ENCODE measurements at regions not wholly inside any gene's neighbourhood (a gene's known extent, or its start where the extent isn't known, plus 50 kb on each side); places are given as distances from the start of the nearest gene placed in this dataset.

GRCh38 chr3:74845081-74845480 is 230.6 kb upstream of the CNTN3 start:
- Histone ChIP-seq H4K8ac (ENCODE audit: extremely low read depth, insufficient read depth, low read length) (no peak overlapping the region), H2BK120ac (replicated peaks; ENCODE audit: low read depth, low read length) (no peak overlapping the region), H2BK12ac (ENCODE audit: low read depth, low read length) (no peak overlapping the region), H4K20me1 (replicated peaks in 1 of 2; ENCODE audit: control insufficient read depth in 1 of 2, insufficient read depth in 2 of 2, low read length in 2 of 2) (no peaks in the 10 kb centered on the region), H3K9ac (replicated peaks in 1 of 4; ENCODE audit: extremely low read depth in 1 of 4, low read depth in 3 of 4, low read length in 3 of 4) (no peak overlapping the region), H3K4ac (replicated peaks; ENCODE audit: insufficient read length, low read depth, low read length) (no peak overlapping the region), H3K4me2 (ENCODE audit: insufficient read depth in 1 of 2, low read depth in 2 of 2, low read length in 2 of 2) (no peak overlapping the region), H4K5ac (ENCODE audit: insufficient read length, low read depth, low read length) (no peak overlapping the region), H3K4me3 (ENCODE audit: extremely low read depth in 1 of 4, insufficient read depth in 2 of 4, low read depth in 3 of 4, low read length in 4 of 4) (no peak overlapping the region), H3K36me3 (ENCODE audit: control insufficient read depth in 2 of 4, insufficient read depth in 4 of 4, low read length in 3 of 4) (no peaks in the 10 kb centered on the region), H2AFZ (ENCODE audit: low read length) (no peak overlapping the region), H2BK15ac (ENCODE audit: low read length) (no peak overlapping the region), H3K18ac (ENCODE audit: extremely low read depth, low read length) (no peak overlapping the region), H3K27ac (ENCODE audit: low read depth, low read length) (no peak overlapping the region), H3K56ac (replicated peaks; ENCODE audit: insufficient read length, low read depth, low read length) (no peak overlapping the region), H2BK20ac (ENCODE audit: low read length) (no peak overlapping the region), H3K14ac (ENCODE audit: insufficient read length) (no peak overlapping the region), H3K79me1 (ENCODE audit: low read depth, low read length) (no peaks in the 10 kb centered on the region), H3K4me1 (replicated peaks in 1 of 4; ENCODE audit: control insufficient read depth in 3 of 4, insufficient read depth in 4 of 4, low read length in 3 of 4) (no peaks in the 10 kb centered on the region), H3K23ac (ENCODE audit: insufficient read length) (no peak overlapping the region), H2AK5ac (ENCODE audit: low read depth, low read length) (no peak overlapping the region), H3K9me3 (ENCODE audit: insufficient read depth in 2 of 2, low read depth in 1 of 2, low read length in 1 of 2) (no peaks in the 10 kb centered on the region), H2BK5ac (ENCODE audit: low read depth, low read length) (no peak overlapping the region), H3K79me2 (ENCODE audit: control insufficient read depth in 1 of 2, insufficient read depth in 2 of 2, low read length in 2 of 2) (no peaks in the 10 kb centered on the region), H3K27me3 (replicated peaks in 1 of 4; ENCODE audit: control insufficient read depth in 3 of 4, extremely low read depth in 1 of 4, insufficient read depth in 3 of 4, low read length in 3 of 4) (no peaks in the 10 kb centered on the region), H4K91ac (replicated peaks; ENCODE audit: insufficient read length, low read length) (no peak overlapping the region), H3K23me2 (ENCODE audit: low read depth, low read length) (no peaks in the 10 kb centered on the region)
- TF ChIP-seq JUN (IDR thresholded peaks at IDR 0.05; ENCODE audit: low read depth, low read length) (no peak), RAD21 (IDR thresholded peaks at IDR 0.05 in 1 of 2, conservative IDR thresholded peaks at IDR 0.05 in 1 of 2; ENCODE audit: low read depth in 2 of 2, low read length in 2 of 2) (no peak), EZH2 (IDR thresholded peaks at IDR 0.05; ENCODE audit: low read depth, low read length, severe bottlenecking) (no peak), MAX (IDR thresholded peaks at IDR 0.05) (no peak), TCF12 (IDR thresholded peaks at IDR 0.05; ENCODE audit: low read depth, low read length) (no peak), SP4 (IDR thresholded peaks at IDR 0.05; ENCODE audit: low read length) (no peak), BCL11A (IDR thresholded peaks at IDR 0.05; ENCODE audit: low read depth in 2 of 2, low read length in 2 of 2) (no peak), KDM5A (IDR thresholded peaks at IDR 0.05; ENCODE audit: low read length) (no peak), RBBP5 (IDR thresholded peaks at IDR 0.05; ENCODE audit: borderline replicate concordance, low read depth, low read length) (no peak)
- FAIRE-seq (no peak), DNase-seq (ENCODE audit: low read depth in 1 of 2, low spot score in 2 of 2) (no peak)
- POLR2A ChIA-PET (ENCODE audit: partially characterized antibody), result no interaction called here
- CTCF ChIA-PET (ENCODE audit: partially characterized antibody), result no interaction called here
- 91% methylated on average over 1 of the region's 1 CpG; no CpG with 5 or more reads in 1 of the 2 experiments for WGBS, 2 experiments (ENCODE audit: extremely low coverage in 1 of 2, insufficient coverage in 1 of 2, insufficient read length in 1 of 2, insufficient replicate concordance in 2 of 2, low coverage in 1 of 2, low lambda C conversion rate in 2 of 2, missing lambda C conversion rate in 1 of 2)
